ENCODE measurements at regions not wholly inside any gene's neighbourhood (a gene's known extent, or its start where the extent isn't known, plus 50 kb on each side); places are given as distances from the start of the nearest gene placed in this dataset.

GRCh38 chr2:194205568-194206227 is 1451.3 kb upstream of the SLC39A10 start:
- H3K27ac ChIP-seq (ENCODE audit: low read depth, low read length), result no peak overlapping the region
- H2AFZ ChIP-seq (ENCODE audit: low read length), result no peak overlapping the region
- no peaks in the 10 kb centered on the region for H3K9me3 ChIP-seq (ENCODE audit: low read depth, low read length)
- H3K4me3 ChIP-seq (ENCODE audit: insufficient read depth, low read length), result no peak overlapping the region
- H3K79me2 ChIP-seq (ENCODE audit: insufficient read depth, low read length), result no peaks in the 10 kb centered on the region
- TF ChIP-seq CTCF (IDR thresholded peaks at IDR 0.05; ENCODE audit: extremely low read depth, low read depth, low read length), result no peak
- no peak overlapping the region for H3K4me2 ChIP-seq (ENCODE audit: insufficient read depth, low read length)
- no peaks in the 10 kb centered on the region for H3K27me3 ChIP-seq (ENCODE audit: insufficient read depth, low read length)
- H3K4me1 ChIP-seq (ENCODE audit: insufficient read depth, low read length), result no peaks in the 10 kb centered on the region
- DNase-seq (ENCODE audit: insufficient read length, low spot score, missing footprints), result no peak
- no peaks in the 10 kb centered on the region for H3K36me3 ChIP-seq (ENCODE audit: insufficient read depth, low read length)
- no peaks in the 10 kb centered on the region for H4K20me1 ChIP-seq (ENCODE audit: insufficient read depth, low read length)

GRCh38 chr2:194203898-194204297 is 1453.1 kb upstream of the SLC39A10 start:
- Histone ChIP-seq H3K4me1 (ENCODE audit: insufficient read depth, low read length) (no peaks in the 10 kb centered on the region), H3K79me2 (ENCODE audit: insufficient read depth, low read length) (no peaks in the 10 kb centered on the region), H2AFZ (ENCODE audit: low read length) (no peak overlapping the region), H3K4me3 (ENCODE audit: insufficient read depth, low read length) (no peak overlapping the region), H4K20me1 (ENCODE audit: insufficient read depth, low read length) (no peaks in the 10 kb centered on the region), H3K27ac (ENCODE audit: low read depth, low read length) (no peak overlapping the region), H3K36me3 (ENCODE audit: insufficient read depth, low read length) (no peaks in the 10 kb centered on the region), H3K9me3 (ENCODE audit: low read depth, low read length) (no peaks in the 10 kb centered on the region), H3K27me3 (ENCODE audit: insufficient read depth, low read length) (no peaks in the 10 kb centered on the region), H3K4me2 (ENCODE audit: insufficient read depth, low read length) (no peak overlapping the region)
- TF ChIP-seq CTCF (IDR thresholded peaks at IDR 0.05; ENCODE audit: extremely low read depth, low read depth, low read length), result no peak
- no peak for DNase-seq (ENCODE audit: insufficient read length, low spot score, missing footprints)

- no peaks in the 10 kb centered on the region for H3K9me3 ChIP-seq (ENCODE audit: low read depth, low read length)
- no peaks in the 10 kb centered on the region for H4K20me1 ChIP-seq (ENCODE audit: insufficient read depth, low read length)
- H3K4me2 ChIP-seq (ENCODE audit: insufficient read depth, low read length), result no peak overlapping the region
- no peaks in the 10 kb centered on the region for H3K4me1 ChIP-seq (ENCODE audit: insufficient read depth, low read length)
- no peak overlapping the region for H2AFZ ChIP-seq (ENCODE audit: low read length)
- H3K79me2 ChIP-seq (ENCODE audit: insufficient read depth, low read length), result no peaks in the 10 kb centered on the region
- H3K27me3 ChIP-seq (ENCODE audit: insufficient read depth, low read length), result no peaks in the 10 kb centered on the region
- H3K4me3 ChIP-seq (ENCODE audit: insufficient read depth, low read length), result no peak overlapping the region
- no peak for TF ChIP-seq CTCF (IDR thresholded peaks at IDR 0.05; ENCODE audit: extremely low read depth, low read depth, low read length)
- DNase-seq (ENCODE audit: insufficient read length, low spot score, missing footprints), result no peak
- no peak overlapping the region for H3K27ac ChIP-seq (ENCODE audit: low read depth, low read length)
- no peaks in the 10 kb centered on the region for H3K36me3 ChIP-seq (ENCODE audit: insufficient read depth, low read length)
These were observed 1474.1 kb upstream of the SLC39A10 start for GRCh38 chr2:194182888-194183287.

- Histone ChIP-seq H4K20me1 (ENCODE audit: insufficient read depth, low read length) (no peaks in the 10 kb centered on the region), H3K4me3 (ENCODE audit: insufficient read depth, low read length) (no peak overlapping the region), H3K27me3 (ENCODE audit: insufficient read depth, low read length) (no peaks in the 10 kb centered on the region), H3K4me2 (ENCODE audit: insufficient read depth, low read length) (no peak overlapping the region), H2AFZ (ENCODE audit: low read length) (no peak overlapping the region), H3K79me2 (ENCODE audit: insufficient read depth, low read length) (no peaks in the 10 kb centered on the region), H3K27ac (ENCODE audit: low read depth, low read length) (no peak overlapping the region), H3K36me3 (ENCODE audit: insufficient read depth, low read length) (no peaks in the 10 kb centered on the region), H3K9me3 (ENCODE audit: low read depth, low read length) (no peaks in the 10 kb centered on the region), H3K4me1 (ENCODE audit: insufficient read depth, low read length) (no peaks in the 10 kb centered on the region)
- no peak for TF ChIP-seq CTCF (IDR thresholded peaks at IDR 0.05; ENCODE audit: extremely low read depth, low read depth, low read length)
- DNase-seq (ENCODE audit: insufficient read length, low spot score, missing footprints), result no peak
These were observed 1480.9 kb upstream of the SLC39A10 start for GRCh38 chr2:194176134-194176533.

All from osteoblast (primary cell).